Forelimb muscle (tissue), 1 donor: ENCODE measurements at regions not wholly inside any gene's neighbourhood (a gene's known extent, or its start where the extent isn't known, plus 50 kb on each side); places are given as distances from the start of the nearest gene placed in this dataset.
A peak's percentile ranks its signal among the peaks of the same experiment; 100 is the strongest.
"Not testable (repeated sequence)": the region's sequence is repeated elsewhere in the genome, so short reads cannot be mapped to it uniquely, and the experiment has no call there.

Experiments
- DNase-seq: peaks from one replicate; pipeline ENCODE4 v3.0.0-alpha.2; 2013; ENCODE audit warnings: low read depth

DNA sequence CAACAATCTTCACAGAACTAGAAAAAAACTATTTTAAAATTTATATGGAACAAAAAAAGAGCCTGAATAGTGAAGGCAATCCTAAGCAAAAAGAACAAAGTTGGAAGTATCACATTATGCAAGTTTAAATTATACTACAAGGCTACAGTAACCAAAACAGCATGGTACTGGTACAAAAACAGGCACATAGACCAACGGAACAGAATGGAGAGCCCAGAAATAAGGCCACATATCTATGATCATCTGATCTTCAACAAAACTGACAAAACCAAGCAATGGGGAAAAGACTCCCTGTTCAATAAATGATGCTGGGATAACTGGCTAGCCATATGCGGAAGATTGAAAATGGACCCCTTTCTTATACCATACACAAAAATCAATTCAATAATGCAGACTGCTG is 74.4 kb upstream of the RTN4 start:
- not testable (repeated sequence) for DNase-seq

DNA sequence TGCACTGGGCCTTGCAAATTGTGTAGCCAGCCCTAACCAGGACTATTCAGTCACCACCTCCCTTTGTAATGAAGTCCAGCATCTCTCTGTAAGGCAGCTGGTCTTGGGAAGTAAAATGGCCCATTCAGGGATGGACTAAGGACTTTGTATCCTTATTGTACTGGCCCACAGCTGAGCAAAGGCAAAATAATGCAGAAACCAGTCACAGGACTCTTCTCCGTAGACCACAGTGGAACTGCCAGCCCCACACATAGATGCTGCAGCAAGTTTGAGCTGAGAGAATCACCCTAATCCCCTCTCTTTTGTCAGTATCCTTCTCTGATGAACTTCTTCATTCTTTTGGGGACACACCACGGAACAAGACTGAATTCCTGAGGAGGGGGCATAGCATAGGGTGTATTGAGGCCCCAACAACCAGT is 73.6 kb upstream of the RTN4 start:
- DNase-seq: no peak

DNA sequence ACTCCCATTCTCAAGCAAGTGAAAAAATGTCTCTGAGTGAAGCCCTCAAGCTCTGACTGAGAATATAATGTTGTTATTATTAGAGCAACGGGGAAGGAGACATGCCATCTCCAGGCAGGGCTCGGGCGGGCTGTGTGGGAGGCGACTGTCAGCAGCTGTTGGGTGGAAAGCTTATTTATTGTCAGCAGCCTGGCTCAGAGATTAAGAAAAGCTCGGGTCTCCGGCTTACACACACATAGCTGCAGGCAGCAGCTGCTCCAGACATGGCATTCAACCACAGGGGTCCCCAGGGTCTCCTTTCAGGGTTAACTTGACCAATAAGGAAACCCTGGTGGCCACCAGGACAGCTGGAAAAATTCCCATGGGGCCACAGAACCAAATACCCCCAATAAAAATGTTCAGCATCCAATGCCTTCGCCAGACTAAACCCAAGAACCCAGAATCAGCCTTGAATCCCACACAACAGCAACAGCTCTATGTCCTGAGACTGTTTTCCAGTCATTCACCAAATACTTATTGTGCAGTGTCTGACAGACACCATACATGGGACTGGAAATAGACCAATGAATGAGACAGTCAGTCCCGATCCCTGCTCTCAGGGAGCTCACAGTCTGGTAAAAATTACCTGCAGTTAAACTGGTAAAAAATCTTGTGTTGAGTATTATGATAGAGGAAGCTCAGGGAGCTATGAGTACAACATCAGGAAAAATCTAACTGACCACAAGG is 70.5 kb upstream of the RTN4 start:
- no peak for DNase-seq

DNA sequence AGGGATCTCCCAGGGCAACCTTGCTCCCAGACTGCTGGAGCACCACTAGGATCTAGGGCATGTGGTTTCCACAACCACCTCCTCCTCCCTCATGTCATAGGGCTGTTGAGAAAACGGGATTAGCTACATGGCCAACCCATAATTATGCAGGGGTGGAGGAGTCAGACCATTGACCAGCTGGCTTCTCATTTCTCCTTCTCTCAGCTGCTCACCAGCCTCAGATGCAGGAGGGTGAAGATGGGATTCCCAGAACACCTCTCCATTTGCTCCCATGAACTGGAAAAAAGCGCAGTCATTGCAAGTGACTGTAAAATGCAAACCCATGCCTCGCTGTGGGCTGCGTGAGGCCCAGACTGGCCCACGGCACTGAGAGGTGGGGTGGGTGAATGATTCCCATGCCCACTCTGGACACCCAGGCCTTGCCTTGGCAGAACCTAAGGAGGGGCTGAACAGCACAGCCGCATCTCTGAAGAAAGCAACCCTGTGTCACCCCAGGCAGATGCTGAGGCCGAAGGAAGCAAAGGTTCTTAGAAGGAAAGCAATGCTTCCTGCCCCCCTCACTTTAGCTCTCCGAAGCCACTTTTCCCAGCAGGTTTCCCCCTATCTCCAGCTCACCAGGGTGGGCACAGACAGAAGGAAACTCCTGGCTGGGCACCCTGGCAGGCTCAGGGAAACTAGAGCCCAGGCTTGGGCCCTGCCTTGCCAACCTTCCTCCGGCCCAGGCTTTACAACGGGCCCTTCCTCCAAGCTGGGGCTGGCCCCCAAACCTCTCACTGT is 69.6 kb upstream of the RTN4 start:
- no peak for DNase-seq

DNA sequence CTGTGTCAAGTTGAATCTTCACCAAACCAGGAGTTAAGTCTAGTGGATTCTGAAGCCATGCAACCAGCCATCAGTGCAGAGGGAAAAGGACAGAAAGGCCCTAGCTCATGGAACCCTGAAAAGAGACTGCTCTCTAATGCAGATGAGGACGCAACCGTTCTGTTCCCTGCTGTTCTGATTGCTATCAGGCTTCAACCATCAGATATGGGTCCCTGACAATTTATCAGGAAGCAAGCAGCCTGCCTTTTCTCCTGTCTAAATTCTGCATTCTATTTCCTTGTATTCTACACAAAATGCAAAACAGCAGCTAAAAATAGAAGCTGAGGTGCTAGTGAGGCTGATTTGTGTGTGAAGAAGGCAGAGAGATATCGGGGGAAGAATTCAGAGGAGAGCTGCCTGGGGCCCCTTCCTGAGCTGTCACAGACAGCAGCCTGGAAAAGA is 68.4 kb upstream of the RTN4 start:
- no peak for DNase-seq

DNA sequence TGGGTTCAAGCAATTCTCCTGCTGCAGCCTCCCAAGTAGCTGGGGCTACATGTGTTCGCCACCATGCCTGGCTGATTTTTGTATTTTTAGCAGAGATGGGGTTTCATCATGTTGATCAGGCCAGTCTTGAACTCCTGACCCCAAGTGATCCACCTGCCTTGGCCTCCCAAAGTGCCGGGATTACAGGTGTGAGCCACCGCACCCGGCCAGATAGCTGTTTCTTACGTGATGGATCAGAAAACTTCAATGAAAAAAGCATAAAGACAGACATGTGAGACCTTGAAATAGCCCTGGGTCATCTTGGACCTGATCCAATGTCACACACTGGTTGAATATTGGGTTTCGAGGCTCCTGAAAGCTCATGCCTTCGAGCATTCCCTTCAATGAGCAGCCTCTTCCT is 66.7 kb upstream of the RTN4 start:
- no peak for DNase-seq

DNA sequence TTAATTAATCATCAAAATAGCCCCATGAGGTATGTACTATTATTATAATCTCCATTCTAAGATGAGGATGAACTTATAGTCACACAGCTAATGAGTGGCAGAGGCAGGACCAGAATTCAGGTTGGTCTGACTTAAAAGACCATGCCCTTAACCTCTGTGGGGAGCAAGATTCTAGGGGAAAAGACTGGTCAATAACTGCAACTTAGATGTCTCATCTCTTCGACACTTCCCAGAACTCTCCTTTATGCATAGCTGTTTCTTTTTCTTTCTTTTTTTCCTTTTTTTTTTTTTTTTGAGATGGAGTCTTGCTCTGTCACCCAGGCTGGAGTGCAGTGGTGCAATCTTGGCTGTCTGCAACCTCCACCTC is 66.3 kb upstream of the RTN4 start:
- no peak for DNase-seq

DNA sequence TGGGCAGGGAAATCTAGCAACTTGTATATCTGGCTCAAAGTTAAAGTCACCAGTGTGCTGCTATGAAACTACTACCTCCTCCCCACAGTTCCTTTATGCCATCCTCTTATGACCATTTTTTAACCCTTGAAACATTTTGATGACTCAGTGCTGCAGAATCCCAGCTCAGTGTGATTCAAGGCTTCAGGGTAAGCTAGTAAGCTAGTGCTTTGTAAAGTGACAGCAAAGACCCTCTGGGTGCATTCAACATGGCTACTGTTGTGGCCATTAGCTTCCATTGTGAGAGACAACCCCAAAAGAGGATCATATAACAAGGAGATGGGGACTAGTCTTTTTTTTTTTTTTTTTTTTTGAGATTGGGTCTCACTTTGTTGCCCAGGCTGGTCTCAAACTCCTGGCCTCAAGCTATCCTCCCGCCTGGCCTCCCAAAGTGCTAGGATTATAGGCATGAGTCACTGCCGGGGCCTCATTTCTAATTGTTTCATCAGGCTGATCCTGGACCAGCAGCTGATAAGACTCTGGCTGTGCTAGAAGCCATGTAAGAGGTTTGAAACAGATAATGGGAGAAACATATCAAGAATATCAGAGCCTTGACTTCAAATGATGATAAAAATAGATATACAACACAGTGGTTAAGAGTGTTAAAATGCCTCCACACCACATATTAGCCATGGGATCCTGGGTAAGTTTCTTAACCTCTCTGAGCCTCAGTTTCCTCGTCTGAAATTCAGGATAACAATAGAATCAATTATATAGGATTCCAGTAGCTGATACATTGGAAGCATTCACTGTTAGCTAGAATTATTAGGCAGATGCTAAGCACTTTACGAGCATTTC is 65.7 kb upstream of the RTN4 start:
- DNase-seq: no peak

DNA sequence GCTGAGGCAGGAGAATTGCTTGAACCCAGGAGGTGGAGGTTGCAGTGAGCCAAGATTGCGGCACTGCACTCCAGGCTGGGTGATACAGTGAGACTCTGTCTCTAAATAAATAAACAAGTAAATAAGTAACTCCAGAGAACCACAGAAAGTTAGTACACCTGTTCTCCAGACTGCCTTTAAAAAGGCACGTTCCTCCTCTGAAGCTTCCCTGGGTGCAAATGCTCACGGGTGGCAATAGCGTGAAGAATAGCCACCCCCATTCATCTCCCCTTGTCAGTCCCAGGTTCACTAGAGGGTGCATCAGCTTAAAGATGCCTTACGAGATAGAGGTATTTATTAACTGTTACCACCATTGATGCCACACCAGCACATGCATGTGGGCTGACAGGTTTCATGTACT is 64.3 kb upstream of the RTN4 start:
- no peak for DNase-seq

DNA sequence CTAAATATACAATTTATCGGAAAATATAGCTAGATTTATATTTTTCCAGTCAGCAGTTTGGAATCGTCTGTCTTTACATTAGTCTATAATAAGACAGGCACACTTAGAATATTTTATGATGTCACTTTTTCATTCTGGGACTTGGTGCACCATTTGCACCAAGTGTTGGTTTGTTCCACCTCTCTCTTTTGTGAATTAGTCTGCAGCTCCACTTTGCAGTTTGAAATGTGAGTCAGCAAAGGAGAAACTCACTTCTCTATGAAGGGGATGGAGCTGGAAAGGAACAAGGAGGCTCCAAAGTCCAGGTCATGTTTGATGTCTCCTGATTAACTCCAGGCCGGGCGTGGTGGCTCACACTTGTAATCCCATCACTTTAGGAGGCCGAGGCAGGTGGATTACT is 63.8 kb upstream of the RTN4 start:
- DNase-seq: no peak

DNA sequence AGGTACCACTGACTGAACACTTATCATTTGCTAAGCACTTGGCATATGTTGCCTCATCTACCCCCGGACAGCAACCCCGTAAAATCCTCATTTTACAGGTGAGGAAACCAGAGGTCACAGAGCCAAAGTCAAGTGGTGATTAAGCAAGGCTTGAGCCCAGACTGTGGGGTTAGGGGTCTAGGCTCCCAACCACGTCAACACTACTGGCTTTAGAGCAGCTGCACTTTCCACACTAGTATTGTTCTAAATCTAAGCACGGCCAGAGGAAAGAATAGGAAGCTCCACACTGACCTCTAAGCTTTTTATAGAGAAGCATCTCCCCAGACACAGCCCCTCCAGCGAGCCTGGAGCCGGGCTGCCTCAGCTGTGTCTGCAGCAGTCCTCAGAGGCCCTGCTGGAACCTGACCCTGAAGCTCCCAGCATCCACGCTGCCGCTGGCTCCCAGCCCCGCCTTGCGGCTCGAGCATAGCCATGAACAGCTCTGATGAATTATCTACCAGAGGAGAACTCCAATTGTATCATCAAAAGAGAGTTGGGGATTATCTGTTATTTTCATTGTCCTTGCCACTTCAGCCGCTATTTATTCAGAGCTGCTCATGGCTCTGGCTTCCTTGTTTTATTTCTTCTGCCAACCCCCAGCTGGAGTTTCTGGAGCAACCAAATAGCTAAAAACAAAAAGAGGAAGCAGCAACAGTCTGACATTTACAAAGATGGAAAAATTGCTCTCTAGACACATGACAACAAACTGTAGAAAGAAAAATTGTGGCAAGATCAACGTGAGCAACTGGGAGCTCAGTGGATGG is 62.2 kb upstream of the RTN4 start:
- peak; percentile 90 for DNase-seq

DNA sequence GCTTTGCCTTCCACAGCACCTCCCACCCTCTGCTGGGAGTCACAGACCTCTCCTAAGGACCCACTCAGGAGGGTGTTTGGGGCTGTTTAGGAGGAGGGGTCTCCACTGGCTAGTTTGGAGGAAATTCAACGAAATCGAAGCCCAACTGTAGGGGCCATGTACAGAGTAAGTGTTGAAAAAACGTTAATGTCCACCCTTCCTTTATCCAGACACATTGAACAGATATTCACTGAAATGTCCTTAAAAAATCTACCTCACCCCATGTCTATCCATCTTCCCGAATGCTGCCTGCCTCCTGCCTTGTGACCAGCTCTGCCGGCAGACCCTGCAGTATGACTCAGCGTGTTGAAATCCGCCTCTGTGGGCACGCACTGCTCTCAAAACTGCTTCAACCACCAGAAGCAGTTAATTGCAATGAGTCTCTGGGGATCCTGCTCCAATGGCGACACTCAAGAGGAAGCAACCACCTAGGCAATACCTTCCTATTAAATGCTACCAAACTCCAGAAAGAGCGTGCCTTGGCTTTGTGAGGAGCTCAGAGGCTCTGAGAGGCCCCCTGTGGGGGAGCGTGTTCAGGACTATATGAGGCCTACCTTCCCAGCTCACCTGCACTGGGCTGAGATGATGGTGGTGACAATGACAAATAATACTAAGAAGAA is 61.4 kb upstream of the RTN4 start:
- DNase-seq: no peak

DNA sequence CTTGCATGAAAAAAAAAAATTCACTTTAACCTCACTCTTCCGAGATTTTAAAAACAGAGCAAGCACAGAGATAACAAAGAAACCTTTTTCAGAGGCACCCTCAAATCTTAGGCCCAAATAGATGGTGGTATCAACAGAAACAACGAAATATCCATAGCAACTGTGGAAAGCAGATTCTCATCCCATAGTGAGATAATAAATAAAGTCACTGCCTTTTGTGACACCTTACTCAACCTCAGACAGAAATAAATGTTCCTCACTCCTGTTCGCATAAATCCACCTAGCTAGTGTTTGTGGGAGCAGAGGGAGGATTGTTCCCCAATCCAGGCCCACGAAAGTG is 60.9 kb upstream of the RTN4 start:
- no peak for DNase-seq

DNA sequence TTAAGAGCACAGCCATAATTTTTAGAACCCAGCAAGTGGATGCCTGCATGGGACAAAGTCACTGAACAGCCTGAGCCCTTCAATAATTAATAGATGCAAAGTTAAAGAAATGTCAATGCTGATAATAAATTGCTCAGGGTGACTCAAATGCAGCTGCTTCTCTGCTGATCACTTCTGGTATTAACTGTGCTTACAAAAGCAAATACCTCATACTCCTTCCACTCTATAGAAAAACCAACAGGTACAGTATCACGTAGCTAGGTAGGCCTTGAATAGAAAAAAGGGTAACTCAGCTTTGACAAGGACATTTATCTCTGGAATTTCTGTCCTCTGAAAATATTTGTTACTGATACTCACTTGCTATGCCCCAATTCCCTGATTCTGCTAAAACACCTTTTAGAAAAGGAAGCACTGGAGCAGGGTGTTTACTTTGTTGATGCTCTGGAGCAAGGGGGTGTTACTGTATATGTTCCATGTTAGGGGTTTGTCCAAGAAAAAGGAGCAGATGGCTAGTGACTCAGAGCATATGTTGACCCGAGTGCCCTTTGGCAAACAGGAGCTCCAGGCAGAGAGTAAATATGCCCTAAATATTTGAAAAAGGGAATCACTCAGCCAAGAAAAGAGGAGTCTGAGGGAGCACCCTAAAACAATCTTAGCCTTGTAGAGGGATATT is 59.1 kb upstream of the RTN4 start:
- DNase-seq: no peak

DNA sequence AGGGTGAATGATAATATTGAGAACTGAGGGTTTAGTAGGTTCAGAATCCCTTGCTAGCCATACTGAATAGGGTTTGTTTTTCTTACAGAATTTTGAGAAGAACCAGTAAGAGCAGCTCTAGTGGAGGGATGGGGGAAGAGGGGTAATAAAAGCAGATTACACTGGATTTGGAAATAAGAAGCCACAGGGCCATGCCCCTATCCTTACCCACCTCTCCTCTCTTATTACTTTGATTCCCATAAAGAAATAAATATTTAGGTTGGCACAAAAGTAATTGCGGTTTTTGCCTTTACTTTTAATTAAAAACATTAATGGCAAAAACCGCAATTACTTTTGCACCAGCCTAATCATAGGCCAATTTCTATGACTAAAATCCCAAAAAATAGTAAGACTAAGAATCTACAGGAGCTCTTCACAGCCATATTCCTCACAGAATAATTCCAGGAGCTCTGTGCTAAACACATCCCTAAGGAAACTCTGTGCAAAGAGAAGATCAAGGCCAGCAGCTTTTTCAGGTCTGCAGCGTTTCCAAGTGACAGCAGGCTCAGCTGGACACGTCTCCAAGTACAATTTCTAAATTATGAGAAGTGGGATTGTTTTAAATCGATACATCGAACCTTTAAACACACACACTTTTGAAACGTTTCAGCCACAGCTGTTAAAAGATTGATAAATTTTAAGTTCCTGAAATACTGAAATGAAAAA is 58.4 kb upstream of the RTN4 start:
- no peak for DNase-seq

DNA sequence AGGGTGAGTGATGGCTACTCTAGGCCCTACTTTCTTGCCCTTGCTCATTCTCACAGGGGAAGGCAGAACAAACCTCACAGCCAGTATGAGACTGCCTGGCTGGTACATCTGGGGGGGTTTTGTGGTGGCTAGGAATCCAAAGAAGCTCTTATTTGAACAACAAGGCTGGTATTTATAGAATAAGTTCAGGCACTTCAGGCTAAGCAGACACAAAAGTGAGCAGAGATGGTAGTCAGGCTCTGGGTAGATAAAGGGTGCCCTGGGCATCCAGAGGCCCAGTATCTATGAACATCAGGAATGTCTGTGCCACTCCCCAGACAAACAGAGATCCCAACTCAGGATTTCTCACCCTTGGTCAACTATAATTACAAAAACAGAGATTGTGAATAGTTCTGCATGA is 57.2 kb upstream of the RTN4 start:
- DNase-seq: no peak

DNA sequence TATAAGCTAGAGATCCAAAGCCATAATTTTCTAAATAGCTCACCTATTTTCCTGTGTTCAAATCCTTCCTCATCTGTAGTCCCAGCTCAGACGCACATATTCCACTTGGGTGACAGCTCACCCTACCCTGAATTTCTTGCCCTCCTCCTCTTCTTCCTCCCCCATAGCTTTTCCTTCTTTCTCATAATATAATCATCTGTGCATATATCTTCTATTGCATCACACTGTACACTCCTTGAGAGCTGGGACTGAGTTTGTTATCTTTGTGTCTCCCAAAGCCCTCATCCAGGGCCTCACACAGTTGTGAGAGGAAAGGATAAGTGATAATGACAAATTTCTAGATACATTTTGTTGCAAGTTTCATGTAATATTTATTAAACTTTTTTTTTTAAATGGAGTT is 55.9 kb upstream of the RTN4 start:
- no peak for DNase-seq

DNA sequence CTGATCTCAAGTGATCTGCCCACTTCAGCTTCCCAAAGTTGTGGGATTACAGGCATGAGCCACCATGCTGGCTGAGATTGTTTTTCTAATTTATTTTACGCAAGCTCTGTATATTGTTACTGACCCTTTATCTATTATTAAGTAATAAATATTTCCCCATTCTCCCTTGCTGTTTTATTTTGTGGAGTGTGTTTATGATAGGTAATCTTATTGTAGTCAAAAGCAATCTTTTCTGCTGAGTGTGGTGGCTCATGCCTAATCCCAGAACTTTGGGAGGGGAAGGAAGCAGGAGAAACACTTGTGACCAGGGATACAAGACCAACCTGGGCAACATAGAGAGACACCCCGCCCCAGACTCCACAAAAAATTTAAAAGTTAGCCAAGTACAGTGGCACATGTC is 55.2 kb upstream of the RTN4 start:
- no peak for DNase-seq

DNA sequence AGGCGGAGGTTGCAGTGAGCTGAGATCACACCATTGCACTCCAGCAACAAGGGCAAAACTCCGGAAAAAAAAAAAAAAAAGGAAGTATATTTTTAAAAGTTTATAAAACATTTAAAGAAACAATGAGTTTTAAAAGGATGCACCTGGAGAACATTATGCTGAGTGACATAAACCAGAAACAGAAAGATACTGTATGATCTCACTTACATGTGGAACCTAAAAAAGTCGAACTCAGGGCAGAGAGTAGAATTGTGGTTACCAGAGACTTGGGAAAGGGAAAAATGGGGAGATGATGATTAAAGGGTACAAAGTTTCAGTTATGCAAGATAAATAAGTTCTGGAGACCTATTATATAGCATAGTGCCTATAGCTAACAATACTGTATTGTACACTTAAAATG is 52.8 kb upstream of the RTN4 start:
- DNase-seq: no peak
